ENCODE measurements at regions not wholly inside any gene's neighbourhood (a gene's known extent, or its start where the extent isn't known, plus 50 kb on each side); places are given as distances from the start of the nearest gene placed in this dataset.
"Not testable (repeated sequence)": the region's sequence is repeated elsewhere in the genome, so short reads cannot be mapped to it uniquely, and the experiment has no call there.

DNA sequence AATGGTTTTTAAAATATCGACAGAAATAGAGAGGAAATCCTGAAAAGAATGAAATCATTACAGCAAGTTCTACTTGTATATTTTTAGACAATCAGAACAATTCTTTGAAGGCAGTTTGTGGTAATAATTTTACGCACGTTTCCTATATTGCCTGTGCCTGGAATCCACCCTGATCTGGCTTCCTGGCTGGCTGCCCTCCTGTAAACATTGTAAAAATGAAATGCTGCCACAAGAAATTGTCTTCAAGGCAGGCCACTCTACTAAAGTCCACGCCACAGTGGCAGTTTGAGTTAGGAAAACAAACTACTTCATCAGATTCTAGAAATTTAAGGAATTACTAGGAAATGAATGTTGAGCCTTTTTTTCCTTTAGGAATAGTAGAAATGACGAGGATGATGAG, 454.5 kb upstream of the NR5A2 start:
- no peak for FAIRE-seq

- FAIRE-seq = no peak
These were observed 452.6 kb upstream of the NR5A2 start for GRCh38 chr1:199574950-199575349.

DNA sequence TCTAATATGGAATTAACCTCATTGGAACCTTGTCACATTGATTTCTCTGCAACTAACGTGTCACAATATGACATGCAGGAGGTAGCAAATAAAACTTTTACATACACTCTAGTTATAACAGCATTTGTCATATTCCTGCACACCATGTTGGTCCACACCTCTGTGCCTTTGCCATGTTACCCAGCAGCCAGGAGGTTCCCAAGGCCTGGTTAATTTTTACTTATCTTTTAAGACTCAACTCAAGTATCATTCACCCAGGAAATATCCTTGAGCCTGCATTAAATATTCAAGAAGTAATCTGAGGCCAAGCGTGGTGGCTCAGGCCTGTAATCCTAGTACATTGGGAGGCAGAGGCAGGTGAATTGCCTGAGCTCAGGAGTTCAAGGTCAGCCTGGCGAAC, 447.2 kb upstream of the NR5A2 start:
- no peak for FAIRE-seq

DNA sequence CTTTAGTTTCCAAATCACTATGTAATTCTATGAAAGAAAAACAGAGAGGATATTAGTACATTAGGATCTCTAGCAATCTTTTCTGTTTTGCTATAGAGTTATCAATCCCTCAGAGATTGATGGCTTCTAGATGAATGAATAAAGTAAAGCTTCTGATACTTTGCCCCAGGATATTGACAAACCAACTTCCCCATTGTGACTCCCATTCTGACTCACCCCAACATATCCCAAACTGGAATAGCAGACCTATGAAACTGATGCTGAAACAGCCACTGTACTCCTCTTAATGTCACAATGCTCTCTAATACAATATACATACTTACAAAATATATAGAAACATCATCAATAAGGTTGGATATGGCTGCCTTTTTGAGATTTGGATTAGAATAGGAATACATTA, 442.1 kb upstream of the NR5A2 start:
- no peak for FAIRE-seq

GRCh38 chr1:199590708-199591107, 436.8 kb upstream of the NR5A2 start:
- FAIRE-seq = no peak

- no peak for FAIRE-seq
These were observed 436.0 kb upstream of the NR5A2 start for GRCh38 chr1:199591468-199591867.

- FAIRE-seq = no peak
These were observed 434.0 kb upstream of the NR5A2 start for GRCh38 chr1:199593475-199593874.

DNA sequence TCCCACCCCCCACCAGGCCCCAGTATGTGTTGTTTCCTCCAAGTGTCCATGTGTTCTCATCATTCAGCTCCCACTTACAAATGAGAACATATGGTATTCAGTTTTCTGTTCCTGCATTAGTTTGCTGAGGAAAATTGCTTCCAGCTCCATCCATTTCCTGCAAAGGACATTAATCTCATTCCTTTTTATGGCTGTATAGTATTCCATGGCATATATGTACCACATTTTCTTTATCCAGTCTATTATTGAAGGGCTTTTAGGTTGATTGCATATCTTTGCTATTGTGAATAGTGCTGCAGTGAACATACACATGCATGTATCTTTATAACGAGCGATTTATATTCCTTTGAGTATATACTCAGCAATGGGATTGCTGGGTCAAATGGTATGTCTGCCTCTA, 431.1 kb upstream of the NR5A2 start:
- not testable (repeated sequence) for FAIRE-seq

DNA sequence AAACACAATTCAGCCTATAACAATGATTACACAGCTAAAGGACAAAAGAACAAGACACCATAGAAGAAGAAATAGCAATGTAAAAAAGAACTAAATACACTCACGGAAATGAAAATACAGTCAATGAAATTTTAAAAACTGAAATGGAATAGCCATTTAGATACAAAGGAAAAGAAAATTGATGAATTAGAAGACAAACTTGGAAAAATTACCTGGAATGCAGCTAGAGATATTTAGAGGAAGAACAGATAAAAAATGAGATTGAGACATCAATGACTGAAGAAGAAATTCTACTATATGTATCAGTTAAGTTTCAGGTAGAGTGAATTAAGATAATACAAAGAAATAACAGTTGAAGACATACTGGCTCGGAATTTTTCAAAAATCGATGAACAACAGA, 430.4 kb upstream of the NR5A2 start:
- no peak for FAIRE-seq

GRCh38 chr1:199608414-199608813, 419.1 kb upstream of the NR5A2 start:
- no peak for FAIRE-seq

DNA sequence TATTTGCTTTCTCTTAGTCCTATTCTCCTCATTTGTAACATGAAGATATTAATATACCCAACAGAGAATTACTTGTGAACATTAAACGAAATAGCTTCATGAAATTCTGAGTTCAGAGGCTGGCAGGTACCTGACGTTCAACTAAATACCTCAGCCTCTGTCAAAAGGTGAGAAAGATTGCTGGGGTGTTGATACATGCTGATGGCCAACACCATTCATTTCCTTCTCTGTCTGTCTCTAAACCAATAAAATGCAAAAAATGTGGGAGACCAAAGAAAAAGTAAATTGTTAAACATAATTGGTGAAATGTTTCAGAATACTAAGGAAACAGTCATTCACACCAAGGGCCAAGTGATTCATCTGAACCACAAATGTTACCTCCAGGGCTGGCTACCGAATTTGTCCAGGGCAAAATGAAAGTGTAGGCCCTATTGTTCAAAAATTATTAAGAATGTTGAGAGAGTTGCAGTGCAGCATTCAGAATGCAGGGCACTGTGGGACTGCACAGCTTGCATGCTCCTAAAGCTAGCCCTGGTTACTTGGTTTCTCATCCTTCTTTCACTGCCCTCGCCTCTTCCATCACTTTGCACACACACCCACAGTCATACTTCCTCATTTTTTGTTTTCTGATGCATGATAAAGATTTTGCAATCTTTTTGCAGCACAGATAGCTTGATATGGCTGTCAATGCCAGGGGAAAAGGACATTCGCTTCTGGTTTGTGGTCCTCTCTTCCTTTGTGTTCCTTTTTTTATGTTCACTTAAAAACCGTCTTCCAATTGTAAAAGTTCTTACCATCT, 414.3 kb upstream of the NR5A2 start:
- no peak for FAIRE-seq

DNA sequence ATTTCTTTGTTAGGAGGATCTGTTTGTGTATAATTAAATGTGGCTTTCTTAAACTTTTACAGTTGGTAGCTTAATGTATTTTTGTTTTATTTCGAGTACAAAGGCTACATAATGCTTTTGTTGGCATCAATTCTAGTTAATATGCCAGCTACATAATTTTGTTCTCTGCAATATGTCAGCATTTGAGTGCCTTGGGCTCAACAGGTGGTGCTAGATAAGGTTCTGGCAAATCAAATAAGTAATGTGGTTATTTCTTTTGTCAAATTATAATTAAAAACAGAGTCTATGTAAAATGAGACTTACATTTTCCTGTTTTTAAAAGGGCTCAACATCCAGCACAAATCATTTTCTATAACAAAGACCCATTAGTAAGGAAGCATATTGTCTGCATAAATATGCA, 410.6 kb upstream of the NR5A2 start:
- FAIRE-seq = no peak

GRCh38 chr1:199619223-199619622, 408.3 kb upstream of the NR5A2 start:
- FAIRE-seq = no peak

GRCh38 chr1:199626228-199626627, 401.3 kb upstream of the NR5A2 start:
- not testable (repeated sequence) for FAIRE-seq

GRCh38 chr1:199629624-199630023, 397.9 kb upstream of the NR5A2 start:
- no peak for FAIRE-seq

DNA sequence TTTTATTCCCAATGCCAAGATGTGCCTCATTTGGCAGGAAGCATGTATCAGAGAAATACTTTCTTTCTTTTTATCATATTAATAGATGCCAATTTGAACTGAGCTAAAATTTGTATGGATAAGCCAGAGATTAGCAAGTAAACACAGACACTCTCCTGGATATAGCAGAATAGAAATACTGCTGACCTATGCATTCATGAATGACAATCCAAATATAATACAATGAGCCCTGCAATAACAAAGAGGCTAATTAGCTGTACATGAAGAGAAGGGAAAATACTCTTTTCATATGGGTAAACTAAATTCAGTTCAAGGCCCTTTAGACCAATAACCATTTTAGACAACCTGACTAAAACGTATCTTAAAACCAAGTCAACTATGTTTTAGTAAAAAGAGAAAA, 388.1 kb upstream of the NR5A2 start:
- FAIRE-seq = no peak

- no peak for FAIRE-seq
These were observed 386.0 kb upstream of the NR5A2 start for GRCh38 chr1:199641531-199641930.

GRCh38 chr1:199644912-199645311, 382.6 kb upstream of the NR5A2 start:
- FAIRE-seq = no peak

GRCh38 chr1:199646761-199647160, 380.7 kb upstream of the NR5A2 start:
- FAIRE-seq = no peak

- FAIRE-seq = no peak
These were observed 370.1 kb upstream of the NR5A2 start for GRCh38 chr1:199657449-199657848.

GRCh38 chr1:199660071-199660470, 367.4 kb upstream of the NR5A2 start:
- FAIRE-seq = no peak

DNA sequence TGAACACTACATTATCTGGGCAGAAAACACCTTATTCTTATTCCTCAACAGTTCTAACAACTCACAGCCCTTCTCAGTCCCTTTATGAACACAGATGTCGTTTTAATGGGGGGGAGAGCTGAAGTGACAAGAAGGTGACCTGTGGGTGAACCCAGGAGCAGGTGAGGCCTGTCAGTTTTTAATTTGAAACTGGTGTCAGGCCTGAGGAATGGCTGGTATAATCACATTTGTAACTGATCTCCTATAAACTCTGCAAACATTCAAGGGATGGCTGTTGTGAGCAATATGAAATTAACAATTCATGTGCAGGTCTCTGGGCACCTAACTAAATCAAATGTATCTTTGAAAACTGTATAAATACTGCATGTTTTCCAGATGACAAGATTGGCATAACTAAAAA, 362.1 kb upstream of the NR5A2 start:
- no peak for FAIRE-seq

DNA sequence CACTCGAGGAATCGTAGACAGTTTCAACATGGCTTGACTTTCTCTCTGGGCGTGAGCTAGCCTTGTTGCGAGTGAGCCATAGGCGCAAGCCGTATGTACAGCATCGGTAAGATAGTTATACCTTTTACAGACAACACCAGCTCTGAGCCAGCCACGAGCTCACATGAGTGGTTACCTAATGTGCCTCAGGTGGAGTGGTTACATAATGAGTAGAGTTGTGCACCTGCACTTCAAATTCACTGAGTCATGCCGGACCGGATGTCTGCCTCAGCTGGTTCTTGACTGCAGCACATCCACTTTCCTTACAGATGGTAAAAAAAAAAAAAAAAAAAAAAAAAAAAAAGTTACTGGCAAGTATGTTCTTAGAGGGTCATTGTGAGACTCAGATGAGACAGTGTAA, 360.4 kb upstream of the NR5A2 start:
- FAIRE-seq = no peak

DNA sequence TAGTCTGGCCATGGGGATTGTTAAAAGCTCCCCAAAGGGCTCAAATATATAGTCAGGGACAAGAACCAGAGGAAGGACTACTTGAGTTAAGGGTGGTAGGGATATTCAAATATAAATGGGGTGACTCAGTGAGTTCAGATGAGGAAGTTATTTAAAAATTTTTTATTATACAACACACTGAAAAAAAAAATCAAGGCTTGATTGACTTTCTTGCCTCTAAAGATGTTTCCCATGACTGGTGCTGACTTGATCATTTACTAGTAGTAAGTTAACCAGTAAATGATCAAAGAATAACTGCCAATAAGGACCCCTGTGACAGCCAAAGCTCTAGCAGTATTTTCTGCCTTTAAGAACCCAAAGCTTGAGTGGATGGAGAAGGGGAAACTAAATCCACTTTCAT, 357.6 kb upstream of the NR5A2 start:
- FAIRE-seq = no peak

DNA sequence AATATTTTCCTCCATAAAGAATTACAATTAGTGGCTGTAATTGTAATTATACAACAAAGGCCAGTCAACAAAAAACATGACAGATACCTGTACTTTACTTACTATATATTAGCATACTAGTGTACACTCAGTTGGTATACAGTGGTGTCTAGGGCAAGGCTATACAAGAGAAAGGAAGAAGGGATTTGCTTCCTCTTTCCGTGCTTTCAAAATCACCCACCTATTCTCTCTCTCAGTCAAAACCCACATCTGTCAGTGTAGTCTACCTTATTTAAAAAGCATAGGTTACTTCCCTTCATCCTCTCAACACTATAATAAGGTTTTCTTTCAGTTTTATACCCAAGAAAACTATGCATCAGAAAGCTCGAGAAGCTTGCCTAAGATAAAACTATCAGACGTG, 355.8 kb upstream of the NR5A2 start:
- no peak for FAIRE-seq
